NCI-H2227 (cell line): ENCODE measurements at regions not wholly inside any gene's neighbourhood (a gene's known extent, or its start where the extent isn't known, plus 50 kb on each side); places are given as distances from the start of the nearest gene placed in this dataset.

Source experiments
- DNase-seq: peaks from one replicate; lab custom pipeline; 2025; ENCODE audit not compliant: unreplicated experiment; lab: John Stamatoyannopoulos, UW

GRCh38 chr7:155138204-155138603, 68.1 kb downstream of the HTR5A start:
- no peak for DNase-seq

DNA sequence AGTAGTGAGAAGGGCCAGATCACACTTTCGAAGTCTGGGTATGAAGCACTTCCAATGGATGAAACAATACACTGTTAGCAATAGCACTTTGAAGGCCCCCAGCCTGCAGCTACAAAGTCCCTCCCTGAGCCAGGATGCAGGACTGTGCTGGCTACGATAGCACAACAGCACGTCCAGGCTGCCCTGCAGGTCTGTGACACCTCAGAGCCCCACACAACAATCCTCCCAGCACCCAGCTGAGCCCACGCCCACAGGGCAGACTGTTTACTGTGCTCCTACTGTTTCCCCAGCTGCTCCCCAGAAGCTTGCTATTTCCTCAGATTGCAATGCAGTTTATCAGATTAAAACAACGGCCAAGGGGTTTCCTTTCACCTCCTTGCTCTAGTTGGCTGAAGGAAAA, 71.4 kb downstream of the HTR5A start:
- DNase-seq = no peak

- DNase-seq = no peak
These were observed 73.3 kb downstream of the HTR5A start for GRCh38 chr7:155143381-155143780.

GRCh38 chr7:155144371-155144770, 74.2 kb downstream of the HTR5A start:
- DNase-seq = no peak

GRCh38 chr7:155145477-155146255, 75.5 kb downstream of the HTR5A start:
- DNase-seq = no peak

DNA sequence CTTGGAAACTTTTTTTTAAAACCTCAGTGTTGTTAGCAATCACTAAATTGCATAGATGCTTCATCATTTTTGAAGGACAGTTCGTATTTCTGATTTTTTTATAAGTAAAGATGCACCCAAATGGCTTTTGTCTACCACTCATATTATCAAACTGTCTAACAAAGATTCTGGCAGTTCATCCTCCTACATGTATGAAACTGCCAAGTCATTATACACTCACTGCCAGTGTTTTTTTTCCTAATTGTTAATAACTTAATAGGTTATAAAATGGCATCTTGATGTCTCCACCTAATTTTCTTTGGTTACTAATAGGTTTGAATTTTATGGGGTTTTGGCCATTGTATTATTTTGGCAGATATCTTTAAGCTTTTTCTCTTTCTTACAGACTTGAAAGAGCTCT, 77.0 kb downstream of the HTR5A start:
- no peak for DNase-seq

DNA sequence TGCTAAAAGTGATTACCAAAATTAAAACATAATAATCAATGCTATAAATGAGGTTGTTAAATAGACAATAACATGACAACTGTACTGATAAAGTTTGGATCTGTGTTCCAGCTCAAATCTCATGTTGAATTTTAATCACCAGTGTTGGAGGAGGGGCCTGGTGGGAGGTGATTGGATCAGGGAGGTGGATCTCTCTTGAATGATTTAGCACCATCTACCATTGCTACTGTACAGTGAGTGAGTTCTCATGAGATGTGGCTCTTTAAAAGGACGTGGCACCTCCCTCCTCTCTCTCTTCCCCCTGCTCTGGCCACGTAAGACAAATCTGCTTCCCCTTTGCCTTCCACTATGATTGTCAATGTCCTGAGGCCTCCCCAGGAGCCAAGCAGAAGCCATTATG, 77.5 kb downstream of the HTR5A start:
- DNase-seq = no peak

DNA sequence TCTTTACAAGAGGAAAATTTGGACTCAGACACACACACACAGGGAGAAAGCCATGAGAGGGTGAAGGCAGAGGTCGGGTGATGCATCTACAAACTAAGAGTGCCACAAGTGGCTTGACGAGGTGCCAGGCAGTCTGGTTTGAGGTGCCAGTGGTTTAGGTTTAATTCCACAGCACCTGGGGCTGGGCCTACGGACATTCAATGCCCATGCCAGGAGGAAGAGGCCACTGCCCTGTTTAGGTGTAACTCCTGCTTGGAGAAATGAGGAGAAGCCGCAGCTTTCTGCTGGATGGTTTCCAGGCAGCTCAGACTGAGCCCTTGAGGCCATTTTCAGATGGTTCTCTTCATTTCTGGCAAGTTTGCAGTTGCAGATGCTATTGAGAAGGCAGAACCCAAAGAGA, 83.6 kb downstream of the HTR5A start:
- no peak for DNase-seq

DNA sequence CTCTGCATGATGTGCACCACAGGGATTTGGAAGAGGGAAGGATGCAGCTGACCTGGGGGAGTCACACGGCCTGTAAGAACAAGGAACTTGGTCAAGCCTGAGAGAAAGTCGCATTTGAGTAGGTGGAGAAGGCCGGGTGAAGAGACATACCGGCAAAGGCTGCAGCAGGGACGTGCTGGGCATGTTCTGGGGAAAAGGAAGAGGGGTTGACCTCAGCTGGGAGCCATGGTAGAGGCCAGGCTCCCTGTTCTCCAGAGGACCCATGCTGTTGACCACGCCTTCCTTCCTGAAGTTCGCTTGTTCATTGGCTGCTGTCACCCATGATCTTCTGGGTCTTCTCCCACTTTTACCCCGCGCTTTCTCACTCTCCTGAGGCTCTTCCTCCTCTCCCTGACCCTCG, 84.5 kb downstream of the HTR5A start:
- DNase-seq = no peak

- no peak for DNase-seq
These were observed 91.6 kb downstream of the HTR5A start for GRCh38 chr7:155161690-155162089.

DNA sequence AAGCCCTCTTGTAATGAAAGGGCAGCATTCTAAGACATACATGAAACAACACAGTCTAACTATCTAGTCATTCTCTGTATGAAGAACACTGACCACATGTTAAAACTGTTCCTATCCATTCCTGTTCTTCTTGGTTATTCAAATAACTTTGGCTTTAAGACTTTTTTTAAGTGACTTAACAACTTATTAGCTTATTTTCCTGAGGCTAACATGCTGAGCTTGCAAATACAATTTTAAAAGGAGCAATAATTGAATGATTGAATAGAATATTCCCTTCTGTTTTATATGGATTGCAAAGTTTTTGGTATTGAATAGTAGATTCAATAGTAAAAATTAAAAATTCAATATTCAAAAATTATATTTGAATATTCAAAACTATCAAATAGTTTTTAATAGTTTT, 92.3 kb downstream of the HTR5A start:
- no peak for DNase-seq

DNA sequence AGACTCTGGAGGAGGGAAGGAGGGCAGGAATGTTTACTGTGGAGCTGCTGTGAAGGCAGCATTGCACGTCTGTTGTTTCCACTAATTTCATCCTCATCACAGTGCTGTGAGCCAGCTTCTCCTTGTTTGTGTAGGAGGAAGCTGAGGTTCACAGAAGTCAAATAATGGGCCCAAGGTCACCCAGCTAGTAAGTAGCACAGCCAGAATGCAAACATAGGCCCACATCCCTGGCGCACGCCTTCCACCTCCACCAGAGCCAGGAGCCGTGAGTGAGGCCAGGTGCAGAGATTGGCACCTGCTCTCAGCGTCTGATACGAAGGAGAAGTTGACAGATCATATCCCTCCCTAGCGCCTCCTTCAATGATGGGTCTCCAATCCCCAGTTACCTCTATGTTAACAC, 93.6 kb downstream of the HTR5A start:
- no peak for DNase-seq

DNA sequence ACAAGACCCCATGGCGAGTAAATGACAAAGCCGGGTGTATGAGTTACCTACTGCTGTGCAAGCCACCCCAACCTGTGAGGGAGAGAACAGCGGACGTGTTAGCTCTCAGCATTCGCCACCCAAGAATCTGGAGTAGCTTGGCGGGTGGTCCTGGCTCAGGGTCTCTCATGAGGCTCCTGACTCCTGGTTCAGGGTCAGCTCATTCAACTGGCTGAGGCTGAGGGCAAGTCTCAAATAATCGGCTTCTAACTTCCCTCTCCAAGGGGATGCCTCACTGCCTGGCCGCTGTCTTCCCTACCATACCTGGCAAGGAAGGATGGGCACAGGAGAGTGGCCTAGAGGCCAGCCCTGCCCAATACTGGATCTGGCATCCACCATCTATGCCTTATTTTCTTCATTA, 94.2 kb downstream of the HTR5A start:
- DNase-seq = no peak

DNA sequence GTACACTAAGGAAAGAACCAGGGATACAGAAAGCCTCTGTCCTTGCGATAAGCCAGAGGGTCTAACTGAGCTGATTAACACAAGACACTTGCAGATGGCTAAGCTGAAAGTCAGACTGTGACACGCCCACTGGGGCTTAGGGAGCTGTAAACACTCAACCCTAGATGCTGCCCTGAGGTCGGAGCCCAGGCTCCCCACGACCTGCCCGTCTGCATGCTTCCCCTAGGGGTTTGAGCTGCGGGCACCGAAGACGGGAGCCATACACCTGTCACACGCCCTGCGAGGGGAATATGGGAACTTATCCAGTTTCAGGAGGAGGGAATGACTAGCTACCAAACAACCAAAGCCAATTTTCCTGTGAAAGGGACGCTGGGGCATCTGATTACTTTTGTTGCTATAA, 96.0 kb downstream of the HTR5A start:
- no peak for DNase-seq

DNA sequence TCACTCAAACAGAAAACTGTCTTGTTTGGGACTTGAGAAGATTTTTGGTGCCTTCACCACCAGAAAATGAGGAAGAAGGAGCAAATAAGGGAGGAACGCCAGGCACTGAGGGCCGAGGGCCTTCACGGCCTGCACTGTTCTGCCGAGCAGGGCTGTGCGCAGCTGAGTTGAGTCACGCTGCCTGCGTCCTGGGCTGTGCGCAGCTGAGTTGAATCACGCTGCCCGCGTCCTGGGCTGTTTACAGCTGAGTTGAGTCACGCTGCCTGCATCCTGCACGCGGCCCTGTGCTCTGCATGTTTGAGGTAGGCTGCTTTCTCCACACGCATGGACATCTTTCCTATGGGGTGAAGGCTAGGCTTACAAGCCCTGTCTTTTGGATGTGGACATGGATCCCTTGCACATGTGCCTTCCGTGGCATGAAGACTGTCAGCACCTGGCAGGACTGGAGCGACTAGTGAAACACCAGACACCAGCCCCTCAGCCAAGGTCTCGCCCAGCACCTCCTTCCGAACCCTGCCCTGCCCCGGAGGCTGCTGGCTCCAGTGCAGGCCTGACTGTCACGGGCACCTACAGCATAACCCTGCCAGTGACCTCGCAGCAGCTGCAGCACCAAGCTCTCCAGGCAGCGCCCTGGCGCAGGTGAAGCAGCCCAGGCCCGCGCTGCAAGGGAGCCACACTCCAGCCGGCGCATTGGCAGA, 96.7 kb downstream of the HTR5A start:
- DNase-seq = no peak

DNA sequence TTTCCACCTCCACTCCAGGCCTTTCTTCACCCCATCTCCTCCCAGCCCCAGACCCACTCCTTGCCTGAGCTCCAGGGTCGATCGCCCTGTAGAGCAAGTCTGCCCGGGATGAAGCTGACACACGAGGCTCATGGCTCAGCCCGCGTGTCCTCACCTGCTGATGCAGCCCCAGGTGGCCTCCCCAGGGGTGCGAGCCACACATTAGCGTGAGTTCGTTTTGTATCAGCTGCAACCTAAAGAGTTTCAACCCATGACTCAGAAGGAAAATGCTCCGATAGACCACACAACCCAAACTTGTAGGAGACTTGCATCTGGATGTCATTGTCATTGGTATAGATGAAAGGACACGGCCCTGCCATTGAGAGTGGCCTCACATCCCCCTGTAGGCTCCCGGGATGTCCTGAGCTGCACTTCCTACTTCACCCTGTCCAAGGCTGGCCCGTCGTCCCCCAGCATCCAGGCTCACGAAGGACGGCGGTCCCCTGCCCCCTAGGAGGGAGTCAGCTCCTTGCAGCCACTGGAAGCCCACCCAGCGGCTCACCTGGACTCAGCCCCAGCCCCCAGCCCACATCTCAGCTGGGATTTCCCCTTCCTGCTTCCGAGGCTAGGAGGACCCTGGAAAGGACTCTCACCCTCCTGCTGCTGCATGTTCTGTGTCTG, 97.7 kb downstream of the HTR5A start:
- DNase-seq = no peak

- DNase-seq = no peak
These were observed 98.7 kb downstream of the HTR5A start for GRCh38 chr7:155168597-155169480.

DNA sequence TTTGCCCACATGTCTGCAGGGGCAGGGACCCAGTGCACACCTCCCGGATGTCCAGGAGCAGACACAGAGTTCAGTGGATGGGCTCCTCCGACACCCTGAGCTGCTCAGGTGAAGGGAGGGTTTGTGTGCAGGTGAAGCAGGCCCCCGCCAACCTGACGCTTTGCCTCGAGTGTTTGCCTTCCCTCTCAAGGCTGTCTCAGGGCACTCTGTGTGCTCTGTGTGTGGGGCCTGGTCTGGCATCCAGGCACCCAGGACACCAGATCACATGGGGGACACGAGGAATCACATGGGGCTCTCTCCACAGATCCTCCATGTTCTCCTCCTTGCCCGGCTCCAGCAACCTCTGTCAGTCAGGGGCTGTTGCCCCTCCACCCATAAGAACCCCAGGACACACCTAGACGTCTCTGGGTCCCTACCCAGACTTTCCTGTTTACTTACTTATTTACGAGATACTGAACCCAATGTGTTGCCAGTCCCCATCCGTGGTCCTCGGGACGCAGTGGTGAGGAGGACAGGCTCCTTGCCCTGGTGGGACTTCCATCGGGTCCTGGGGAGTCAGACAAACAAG, 99.5 kb downstream of the HTR5A start:
- DNase-seq = no peak

- DNase-seq = no peak
These were observed 100.2 kb downstream of the HTR5A start for GRCh38 chr7:155170331-155170730.

- no peak for DNase-seq
These were observed 102.0 kb downstream of the HTR5A start for GRCh38 chr7:155172141-155172540.

DNA sequence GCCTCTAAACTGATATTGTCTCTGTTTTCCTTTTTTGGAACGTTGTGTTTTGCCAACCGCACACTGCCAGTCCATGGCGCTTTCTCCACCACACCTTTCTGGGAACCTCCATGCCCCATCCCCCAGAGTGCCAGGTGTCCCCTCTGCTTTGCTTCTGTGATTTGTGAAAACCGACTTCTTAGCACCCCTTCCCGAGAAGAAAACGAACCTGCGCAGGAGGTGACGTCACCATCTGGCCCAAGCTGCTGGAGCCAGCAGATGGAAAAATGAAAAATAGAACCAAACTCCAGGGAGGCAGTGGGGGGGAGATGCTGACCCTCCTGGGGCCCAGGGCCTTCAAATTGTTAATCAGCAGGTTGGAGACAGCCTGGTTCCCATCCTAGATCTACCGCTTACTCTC, 103.8 kb downstream of the HTR5A start:
- DNase-seq = no peak
